ENCODE measurements at regions not wholly inside any gene's neighbourhood (a gene's known extent, or its start where the extent isn't known, plus 50 kb on each side); places are given as distances from the start of the nearest gene placed in this dataset.

- Histone ChIP-seq H3K4me2 (no peak overlapping the region), H3K27ac (ENCODE audit: low read depth in 2 of 2, low read length in 1 of 2) (no peak overlapping the region), H3F3A (replicated peaks; ENCODE audit: insufficient read depth) (no peaks in the 10 kb centered on the region), H4K20me1 (ENCODE audit: insufficient read depth) (no peaks in the 10 kb centered on the region), H3K9me2 (no peaks in the 10 kb centered on the region), H3K4me1 (ENCODE audit: control insufficient read depth in 1 of 2, insufficient read depth in 2 of 2, low read depth in 1 of 2, low read length in 1 of 2) (peaks cover 0 to 6% of the 10 kb centered on the region in 2 experiments; a peak in 1 of 4 replicates), H3K9ac (no peak overlapping the region), H3K79me2 (ENCODE audit: insufficient read depth) (no peaks in the 10 kb centered on the region), H3K4me3 (ENCODE audit: low read depth in 2 of 2, low read length in 1 of 2) (no peak overlapping the region), H3K27me3 (ENCODE audit: insufficient read depth) (no peaks in the 10 kb centered on the region; the same call in 1 of the 2 replicates), H3K36me3 (replicated peaks in 1 of 2; ENCODE audit: control insufficient read depth in 1 of 2, insufficient read depth in 2 of 2, low read length in 1 of 2) (no peaks in the 10 kb centered on the region), H3K9me3 (no peaks in the 10 kb centered on the region), H2AFZ (ENCODE audit: low read depth) (no peak overlapping the region)
- DNase-seq = no peak
- CTCF ChIA-PET = interaction anchor here (0.9 kb wide), 1 partner anchor 34 kb away, joined by 3 read pairs; no protein-coding TSS in a partner anchor
- POLR2A ChIA-PET = no interaction called here
- 15% methylated on average over 1 of the region's 1 CpG for WGBS (ENCODE audit: low lambda C conversion rate)
- no peak for TF ChIP-seq CHD2 (IDR thresholded peaks at IDR 0.05; ENCODE audit: low read length, partially characterized antibody)
- TF ChIP-seq, protein P1, sequence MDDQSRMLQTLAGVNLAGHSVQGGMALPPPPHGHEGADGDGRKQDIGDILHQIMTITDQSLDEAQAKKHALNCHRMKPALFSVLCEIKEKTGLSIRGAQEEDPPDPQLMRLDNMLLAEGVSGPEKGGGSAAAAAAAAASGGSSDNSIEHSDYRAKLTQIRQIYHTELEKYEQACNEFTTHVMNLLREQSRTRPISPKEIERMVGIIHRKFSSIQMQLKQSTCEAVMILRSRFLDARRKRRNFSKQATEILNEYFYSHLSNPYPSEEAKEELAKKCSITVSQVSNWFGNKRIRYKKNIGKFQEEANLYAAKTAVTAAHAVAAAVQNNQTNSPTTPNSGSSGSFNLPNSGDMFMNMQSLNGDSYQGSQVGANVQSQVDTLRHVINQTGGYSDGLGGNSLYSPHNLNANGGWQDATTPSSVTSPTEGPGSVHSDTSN (IDR thresholded peaks at IDR 0.05) = no peak
- TF ChIP-seq TEAD4 (IDR thresholded peaks at IDR 0.05; ENCODE audit: borderline replicate concordance, insufficient read depth) = no peak
- TF ChIP-seq ELF1 (IDR thresholded peaks at IDR 0.05) = no peak
- no peak for TF ChIP-seq CTCF (IDR thresholded peaks at IDR 0.05)
- no peak for TF ChIP-seq JUND (IDR thresholded peaks at IDR 0.05)
- no peak for TF ChIP-seq NFIC (IDR thresholded peaks at IDR 0.05; ENCODE audit: borderline replicate concordance)
- TF ChIP-seq REST (IDR thresholded peaks at IDR 0.05; ENCODE audit: low read depth, low read length) = no peak
- no peak for TF ChIP-seq RFX5 (IDR thresholded peaks at IDR 0.05; ENCODE audit: low read length)
- TF ChIP-seq, protein P2, sequence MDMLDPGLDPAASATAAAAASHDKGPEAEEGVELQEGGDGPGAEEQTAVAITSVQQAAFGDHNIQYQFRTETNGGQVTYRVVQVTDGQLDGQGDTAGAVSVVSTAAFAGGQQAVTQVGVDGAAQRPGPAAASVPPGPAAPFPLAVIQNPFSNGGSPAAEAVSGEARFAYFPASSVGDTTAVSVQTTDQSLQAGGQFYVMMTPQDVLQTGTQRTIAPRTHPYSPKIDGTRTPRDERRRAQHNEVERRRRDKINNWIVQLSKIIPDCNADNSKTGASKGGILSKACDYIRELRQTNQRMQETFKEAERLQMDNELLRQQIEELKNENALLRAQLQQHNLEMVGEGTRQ (IDR thresholded peaks at IDR 0.05; ENCODE audit: borderline replicate concordance, low read depth, low read length) = no peak
- TF ChIP-seq RXRA (IDR thresholded peaks at IDR 0.05; ENCODE audit: borderline replicate concordance, low read depth) = no peak
- TF ChIP-seq FOXM1 (IDR thresholded peaks at IDR 0.05; ENCODE audit: low read depth) = no peak
- TF ChIP-seq SMC3 (IDR thresholded peaks at IDR 0.05; ENCODE audit: low read depth, low read length) = no peak
Measured at GRCh38 chr3:126279853-126280252, 77.4 kb downstream of the KLF15 start.

Measured in SK-N-SH (cell line).